ENCODE measurements at regions not wholly inside any gene's neighbourhood (a gene's known extent, or its start where the extent isn't known, plus 50 kb on each side); places are given as distances from the start of the nearest gene placed in this dataset.

DNA sequence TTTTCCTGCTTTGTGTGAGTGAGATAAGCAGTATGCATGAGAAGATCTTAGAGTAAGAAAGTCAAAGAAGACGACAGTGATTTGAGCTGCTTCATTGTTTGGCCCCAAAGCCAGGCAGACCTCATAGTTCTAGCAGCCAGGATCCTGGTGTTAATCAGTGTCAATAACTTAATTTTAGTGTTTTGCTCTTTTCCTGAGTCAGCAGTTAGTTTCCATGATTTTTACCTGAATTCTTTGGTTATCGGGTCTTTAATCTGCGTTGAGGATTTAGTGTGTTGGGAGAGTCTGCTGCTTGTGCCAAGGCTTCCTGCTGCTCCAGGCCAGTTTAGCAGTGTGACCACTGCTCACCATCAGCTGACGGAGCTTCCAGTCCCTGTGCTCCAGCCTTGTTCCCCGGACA is 241.6 kb upstream of the SOX5 start:
- no peak for DNase-seq (ENCODE audit: low read depth)
- TF ChIP-seq POLR2A (IDR thresholded peaks at IDR 0.05; ENCODE audit: extremely low read depth, insufficient read length) (no peak), CTCF (IDR thresholded peaks at IDR 0.05; ENCODE audit: low read depth, low read length) (no peak), MYC (IDR thresholded peaks at IDR 0.05; ENCODE audit: low read depth, low read length) (no peak), MAX (IDR thresholded peaks at IDR 0.05; ENCODE audit: low read depth, low read length) (no peak)
- H3K4me3 ChIP-seq (ENCODE audit: low read depth, low read length): no peak overlapping the region

DNA sequence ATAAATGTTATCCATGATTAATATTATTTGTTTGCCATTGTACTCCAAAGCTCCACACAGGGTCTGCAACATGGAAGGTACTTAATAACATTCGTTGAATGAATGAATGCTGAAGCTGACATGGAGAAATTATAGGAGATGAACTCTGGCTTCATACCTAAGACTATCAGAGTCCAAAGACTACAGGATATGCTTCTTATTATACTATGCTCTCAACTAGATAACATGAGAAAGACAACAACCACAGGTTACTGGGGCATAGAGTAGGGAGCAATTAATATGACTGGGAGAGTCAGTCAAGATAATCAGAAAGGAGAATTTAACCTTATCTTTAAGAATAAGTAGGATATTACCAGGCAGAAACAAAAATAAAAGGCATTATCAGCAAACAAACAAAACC is 236.3 kb upstream of the SOX5 start:
- TF ChIP-seq MAX (IDR thresholded peaks at IDR 0.05; ENCODE audit: low read depth, low read length) (no peak), MYC (IDR thresholded peaks at IDR 0.05; ENCODE audit: low read depth, low read length) (no peak), CTCF (IDR thresholded peaks at IDR 0.05; ENCODE audit: low read depth, low read length) (no peak), POLR2A (IDR thresholded peaks at IDR 0.05; ENCODE audit: extremely low read depth, insufficient read length) (no peak)
- DNase-seq (ENCODE audit: low read depth): no peak
- no peak overlapping the region for H3K4me3 ChIP-seq (ENCODE audit: low read depth, low read length)

DNA sequence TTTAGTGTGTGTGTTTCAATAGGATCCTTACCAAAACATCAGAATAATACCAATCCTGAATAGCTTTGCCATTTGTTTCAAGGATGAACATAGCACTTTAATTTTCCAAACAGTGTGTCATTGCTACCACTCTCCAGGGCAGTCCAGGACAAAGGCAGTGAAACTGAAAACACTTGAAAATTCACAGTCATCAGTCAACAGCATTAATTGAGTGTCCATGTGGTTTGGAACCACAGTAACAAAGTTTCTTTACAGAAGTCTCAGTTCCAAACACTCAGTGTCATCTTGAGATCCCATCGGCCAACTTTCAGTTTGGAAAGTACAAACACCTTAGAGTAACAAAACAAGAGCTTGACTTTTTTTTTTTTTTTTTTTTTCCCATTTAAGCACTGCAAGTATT is 228.4 kb upstream of the SOX5 start:
- H3K4me3 ChIP-seq (ENCODE audit: low read depth, low read length): no peak overlapping the region
- no peak for DNase-seq (ENCODE audit: low read depth)
- TF ChIP-seq POLR2A (IDR thresholded peaks at IDR 0.05; ENCODE audit: extremely low read depth, insufficient read length) (no peak), MYC (IDR thresholded peaks at IDR 0.05; ENCODE audit: low read depth, low read length) (no peak), CTCF (IDR thresholded peaks at IDR 0.05; ENCODE audit: low read depth, low read length) (no peak), MAX (IDR thresholded peaks at IDR 0.05; ENCODE audit: low read depth, low read length) (no peak)

GRCh38 chr12:24175929-24176328 is 226.5 kb upstream of the SOX5 start:
- no peak overlapping the region for H3K4me3 ChIP-seq (ENCODE audit: low read depth, low read length)
- no peak for TF ChIP-seq CTCF (IDR thresholded peaks at IDR 0.05; ENCODE audit: low read depth, low read length)
- no peak for TF ChIP-seq MYC (IDR thresholded peaks at IDR 0.05; ENCODE audit: low read depth, low read length)
- no peak for TF ChIP-seq MAX (IDR thresholded peaks at IDR 0.05; ENCODE audit: low read depth, low read length)
- no peak for TF ChIP-seq POLR2A (IDR thresholded peaks at IDR 0.05; ENCODE audit: extremely low read depth, insufficient read length)
- no peak for DNase-seq (ENCODE audit: low read depth)

GRCh38 chr12:24175284-24175683 is 225.8 kb upstream of the SOX5 start:
- no peak for DNase-seq (ENCODE audit: low read depth)
- TF ChIP-seq MYC (IDR thresholded peaks at IDR 0.05; ENCODE audit: low read depth, low read length) (no peak), CTCF (IDR thresholded peaks at IDR 0.05; ENCODE audit: low read depth, low read length) (no peak), MAX (IDR thresholded peaks at IDR 0.05; ENCODE audit: low read depth, low read length) (no peak), POLR2A (IDR thresholded peaks at IDR 0.05; ENCODE audit: extremely low read depth, insufficient read length) (no peak)
- H3K4me3 ChIP-seq (ENCODE audit: low read depth, low read length): no peak overlapping the region

DNA sequence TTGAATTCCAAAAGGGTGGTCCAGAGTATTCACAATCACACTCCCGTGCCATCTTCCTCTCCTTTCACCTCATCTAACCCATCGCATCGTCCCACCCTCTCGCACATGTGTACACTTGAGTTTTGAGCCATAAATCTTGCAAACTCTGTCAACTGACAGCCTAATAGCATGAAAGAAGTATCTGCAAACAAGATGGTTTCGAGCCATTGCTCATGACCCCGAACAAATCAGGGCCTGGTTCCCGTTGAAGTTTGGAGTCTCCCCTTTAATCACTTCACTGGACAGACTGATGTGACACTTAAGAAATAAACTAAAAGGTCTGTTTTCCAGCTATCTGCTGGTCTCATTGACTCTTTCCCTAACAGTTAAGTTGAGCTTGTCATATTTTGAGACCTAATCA is 223.6 kb upstream of the SOX5 start:
- TF ChIP-seq MAX (IDR thresholded peaks at IDR 0.05; ENCODE audit: low read depth, low read length): no peak
- TF ChIP-seq CTCF (IDR thresholded peaks at IDR 0.05; ENCODE audit: low read depth, low read length): no peak
- TF ChIP-seq POLR2A (IDR thresholded peaks at IDR 0.05; ENCODE audit: extremely low read depth, insufficient read length): no peak
- TF ChIP-seq MYC (IDR thresholded peaks at IDR 0.05; ENCODE audit: low read depth, low read length): no peak
- DNase-seq (ENCODE audit: low read depth): no peak
- no peak overlapping the region for H3K4me3 ChIP-seq (ENCODE audit: low read depth, low read length)

All from NB4 (cell line).